Mesothelial cell of epicardium (in vitro differentiated cells): ENCODE measurements at regions not wholly inside any gene's neighbourhood (a gene's known extent, or its start where the extent isn't known, plus 50 kb on each side); places are given as distances from the start of the nearest gene placed in this dataset.

Experiments
- DNase-seq, 2 experiments: peaks; one replicate each; pipeline ENCODE4 v3.0.0; 2021; ENCODE audit warnings: low spot score in 2 of 2; ENCODE audit not compliant: unreplicated experiment in 2 of 2
- H3K27ac Mint-ChIP-seq: 2 replicates; pipeline ENCODE4 v1.8.0; 2021; ENCODE audit warnings: mixed read lengths
- H3K27me3 Mint-ChIP-seq: 2 replicates; pipeline ENCODE4 v1.8.0; 2021; ENCODE audit warnings: low read depth, mixed read lengths
- H3K36me3 Mint-ChIP-seq: 2 replicates; pipeline ENCODE4 v1.8.0; 2021; ENCODE audit warnings: mixed read lengths
- H3K4me1 Mint-ChIP-seq: 2 replicates; pipeline ENCODE4 v1.8.0; 2021; ENCODE audit warnings: mixed read lengths
- H3K4me3 Mint-ChIP-seq: 2 replicates; pipeline ENCODE4 v1.8.0; 2021; ENCODE audit warnings: mild to moderate bottlenecking, moderate library complexity, mixed read lengths
- H3K9me3 Mint-ChIP-seq: 2 replicates; pipeline ENCODE4 v1.8.0; 2021; ENCODE audit warnings: mixed read lengths
- TF ChIP-seq, protein P1 (sequence below): fragments of 200-600 bp; sonication (generic); IDR thresholded peaks from one replicate; pipeline ENCODE4 v1.5.0; 2021; ENCODE audit warnings: antibody characterized with exemption; ENCODE audit not compliant: unreplicated experiment

DNA sequence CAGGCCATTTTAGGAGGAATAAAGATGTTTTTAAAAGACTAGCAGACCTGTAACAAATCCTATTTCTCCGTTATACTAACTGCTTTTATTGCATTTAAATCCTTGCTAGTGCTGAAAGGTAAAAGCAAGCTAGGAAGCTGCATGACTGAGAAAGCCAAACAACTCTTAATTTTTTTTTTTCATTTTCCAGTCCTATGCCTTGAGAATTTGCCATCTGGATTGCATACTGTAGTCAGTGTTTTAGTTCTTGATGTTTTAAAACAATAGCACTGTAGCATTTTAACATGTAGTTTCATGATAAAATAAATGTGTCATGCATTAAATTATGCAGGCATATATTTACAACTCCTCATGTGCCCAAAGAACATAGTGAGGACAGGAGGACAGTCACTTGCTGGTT is 108.4 kb upstream of the FGF10 start:
- TF ChIP-seq, protein P1, sequence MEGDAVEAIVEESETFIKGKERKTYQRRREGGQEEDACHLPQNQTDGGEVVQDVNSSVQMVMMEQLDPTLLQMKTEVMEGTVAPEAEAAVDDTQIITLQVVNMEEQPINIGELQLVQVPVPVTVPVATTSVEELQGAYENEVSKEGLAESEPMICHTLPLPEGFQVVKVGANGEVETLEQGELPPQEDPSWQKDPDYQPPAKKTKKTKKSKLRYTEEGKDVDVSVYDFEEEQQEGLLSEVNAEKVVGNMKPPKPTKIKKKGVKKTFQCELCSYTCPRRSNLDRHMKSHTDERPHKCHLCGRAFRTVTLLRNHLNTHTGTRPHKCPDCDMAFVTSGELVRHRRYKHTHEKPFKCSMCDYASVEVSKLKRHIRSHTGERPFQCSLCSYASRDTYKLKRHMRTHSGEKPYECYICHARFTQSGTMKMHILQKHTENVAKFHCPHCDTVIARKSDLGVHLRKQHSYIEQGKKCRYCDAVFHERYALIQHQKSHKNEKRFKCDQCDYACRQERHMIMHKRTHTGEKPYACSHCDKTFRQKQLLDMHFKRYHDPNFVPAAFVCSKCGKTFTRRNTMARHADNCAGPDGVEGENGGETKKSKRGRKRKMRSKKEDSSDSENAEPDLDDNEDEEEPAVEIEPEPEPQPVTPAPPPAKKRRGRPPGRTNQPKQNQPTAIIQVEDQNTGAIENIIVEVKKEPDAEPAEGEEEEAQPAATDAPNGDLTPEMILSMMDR, result no peak
- no peak for DNase-seq
- Mint-ChIP-seq H3K27me3 (no peaks in the 10 kb centered on the region), H3K4me3 (no peak overlapping the region), H3K9me3 (no peaks in the 10 kb centered on the region), H3K36me3 (no peaks in the 10 kb centered on the region), H3K27ac (no peak overlapping the region), H3K4me1 (no peaks in the 10 kb centered on the region)

DNA sequence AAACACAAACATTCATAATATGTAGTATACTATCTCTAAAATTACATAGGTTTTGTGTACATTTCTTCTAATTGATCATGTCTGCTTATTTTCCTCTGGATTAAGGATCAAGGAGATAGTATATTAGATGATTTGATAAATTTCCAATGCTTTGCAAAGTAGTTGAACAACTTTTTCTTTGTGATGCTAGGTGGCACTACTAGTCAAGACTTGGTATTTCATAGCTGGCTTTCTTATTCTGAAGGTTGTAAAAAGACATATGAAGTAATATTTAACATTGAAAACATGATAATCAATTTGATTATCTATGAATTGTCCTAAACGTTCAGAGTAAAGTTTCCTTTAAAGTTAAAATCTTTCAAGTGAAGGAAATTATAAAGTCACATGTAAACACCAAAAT is 106.1 kb upstream of the FGF10 start:
- Mint-ChIP-seq H3K27me3 (no peaks in the 10 kb centered on the region), H3K9me3 (peaks cover 8% of the 10 kb centered on the region), H3K4me3 (no peak overlapping the region)

DNA sequence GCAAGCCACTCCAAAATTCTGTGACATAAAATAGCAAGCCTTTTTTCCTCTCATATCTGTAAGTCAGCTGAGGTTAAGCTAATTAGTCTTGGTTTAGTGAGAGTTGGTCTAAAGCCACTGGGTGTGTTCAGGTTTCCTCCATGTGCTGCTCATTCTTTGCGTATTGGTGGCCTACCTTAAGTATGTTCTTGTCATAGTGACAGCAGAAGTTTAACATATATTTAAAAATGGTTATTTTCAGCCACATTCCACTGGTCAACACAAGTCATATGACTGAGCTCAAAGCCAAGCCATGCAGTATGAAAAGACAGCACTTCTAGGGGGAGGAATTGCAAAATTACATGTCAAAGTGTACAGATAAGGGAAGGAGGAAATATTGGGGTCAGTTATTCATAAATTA is 100.5 kb upstream of the FGF10 start:
- Mint-ChIP-seq H3K27me3 (no peaks in the 10 kb centered on the region), H3K27ac (no peak overlapping the region), H3K4me1 (no peaks in the 10 kb centered on the region), H3K36me3 (no peaks in the 10 kb centered on the region), H3K4me3 (no peak overlapping the region), H3K9me3 (peaks cover 8% of the 10 kb centered on the region)
- no peak for DNase-seq
- TF ChIP-seq, protein P1, result no peak

More for the DNA sequence above, 106.1 kb upstream of the FGF10 start:
- TF ChIP-seq, protein P1, result no peak
- Mint-ChIP-seq H3K36me3 (no peaks in the 10 kb centered on the region), H3K27ac (no peak overlapping the region), H3K4me1 (no peaks in the 10 kb centered on the region)
- DNase-seq, result no peak

DNA sequence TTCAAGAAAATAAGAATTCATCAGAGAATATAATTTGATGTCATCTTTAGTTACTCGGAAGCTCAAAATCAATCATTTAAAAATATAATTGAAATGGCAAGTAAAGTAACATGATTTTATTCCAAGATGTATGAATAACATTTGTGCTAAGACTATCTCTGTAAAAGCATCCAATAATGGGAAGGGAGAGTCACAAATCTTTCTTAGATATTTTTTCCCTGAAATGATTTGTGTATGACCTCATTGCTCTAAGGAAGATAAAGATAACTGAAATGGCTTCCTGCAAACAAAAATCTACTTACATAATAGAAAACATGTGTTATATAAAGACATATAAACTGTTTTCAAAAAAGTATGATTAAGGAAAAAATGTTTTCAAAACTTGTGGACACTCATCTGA is 97.4 kb upstream of the FGF10 start:
- Mint-ChIP-seq H3K27me3 (no peaks in the 10 kb centered on the region), H3K27ac (no peak overlapping the region), H3K36me3 (no peaks in the 10 kb centered on the region), H3K4me1 (no peaks in the 10 kb centered on the region), H3K9me3 (peaks cover 2% of the 10 kb centered on the region), H3K4me3 (no peak overlapping the region)
- no peak for DNase-seq
- TF ChIP-seq, protein P1, result no peak

DNA sequence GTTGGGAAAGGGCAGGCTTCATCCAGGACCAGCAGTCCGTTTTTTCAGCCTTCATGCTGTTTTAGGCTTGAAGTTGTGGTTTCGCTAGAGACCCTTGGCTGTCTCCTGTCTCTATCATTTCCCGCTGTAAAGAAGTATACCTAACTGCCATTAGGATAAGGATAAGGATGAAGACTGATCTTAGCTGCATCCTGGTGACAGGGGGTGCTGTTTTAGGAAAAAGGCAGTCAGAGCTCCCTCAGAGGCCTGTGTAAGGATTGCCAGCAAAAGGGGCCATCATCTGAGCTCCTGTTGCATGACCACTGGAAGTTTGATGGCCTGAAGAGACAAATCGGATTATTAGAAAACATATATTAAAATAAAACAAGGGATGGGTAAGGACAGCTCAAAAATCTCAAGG is 64.8 kb upstream of the FGF10 start:
- Mint-ChIP-seq H3K9me3 (peaks cover 11% of the 10 kb centered on the region), H3K27me3 (no peaks in the 10 kb centered on the region), H3K27ac (no peak overlapping the region), H3K36me3 (no peaks in the 10 kb centered on the region), H3K4me3 (no peak overlapping the region), H3K4me1 (no peaks in the 10 kb centered on the region)
- TF ChIP-seq, protein P1, result no peak
- no peak for DNase-seq

DNA sequence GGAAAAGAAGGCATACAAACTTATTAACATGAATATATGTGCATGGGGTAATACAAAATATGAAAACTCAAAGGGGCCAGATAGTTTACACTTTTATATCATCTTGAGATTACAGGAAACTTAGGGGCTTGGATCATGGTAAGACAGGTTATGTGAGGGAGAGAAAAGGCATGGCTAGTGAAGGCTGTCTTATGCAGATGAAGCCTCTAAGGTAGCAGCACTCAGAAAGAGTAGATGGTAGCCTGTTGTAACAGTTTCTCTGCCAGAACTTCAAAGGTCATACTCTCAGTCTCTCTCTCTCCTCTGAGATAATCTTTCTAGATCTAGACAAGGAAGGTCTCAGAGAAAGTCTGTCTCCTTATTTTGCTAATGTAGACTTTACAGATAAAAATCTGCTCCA is 57.2 kb upstream of the FGF10 start:
- Mint-ChIP-seq H3K36me3 (no peaks in the 10 kb centered on the region), H3K27ac (no peak overlapping the region), H3K4me3 (no peak overlapping the region), H3K4me1 (peaks cover 11% of the 10 kb centered on the region), H3K27me3 (no peaks in the 10 kb centered on the region), H3K9me3 (no peaks in the 10 kb centered on the region)
- TF ChIP-seq, protein P1, result no peak
- no peak for DNase-seq
